ENCODE measurements at regions not wholly inside any gene's neighbourhood (a gene's known extent, or its start where the extent isn't known, plus 50 kb on each side); places are given as distances from the start of the nearest gene placed in this dataset.
"Not testable (repeated sequence)": the region's sequence is repeated elsewhere in the genome, so short reads cannot be mapped to it uniquely, and the experiment has no call there.

- Mint-ChIP-seq H3K9me3 (no peaks in the 10 kb centered on the region; the same call in 1 of the 2 replicates), H3K27ac (no peak overlapping the region), H3K36me3 (ENCODE audit: low read depth) (peaks cover 4% of the 10 kb centered on the region), H3K4me3 (no peak overlapping the region), H3K27me3 (ENCODE audit: insufficient read depth) (no peaks in the 10 kb centered on the region), H3K4me1 (ENCODE audit: low read depth) (peaks cover 16% of the 10 kb centered on the region)
- no peak for TF ChIP-seq CTCF (IDR thresholded peaks at IDR 0.05)
- DNase-seq = no peak
These were observed 138.4 kb upstream of the IGFBP3 start for GRCh38 chr7:46059308-46060020.

GRCh38 chr7:46058086-46058823 is 137.2 kb upstream of the IGFBP3 start:
- TF ChIP-seq CTCF (IDR thresholded peaks at IDR 0.05) = no peak
- no peak for DNase-seq
- H3K4me3 Mint-ChIP-seq = no peak overlapping the region

GRCh38 chr7:46054915-46055314 is 133.8 kb upstream of the IGFBP3 start:
- TF ChIP-seq CTCF (IDR thresholded peaks at IDR 0.05) = no peak
- Mint-ChIP-seq H3K4me3 (no peak overlapping the region), H3K9me3 (no peaks in the 10 kb centered on the region; the same call in 1 of the 2 replicates), H3K27me3 (ENCODE audit: insufficient read depth) (no peaks in the 10 kb centered on the region), H3K36me3 (ENCODE audit: low read depth) (peaks cover 4% of the 10 kb centered on the region), H3K27ac (no peak overlapping the region), H3K4me1 (ENCODE audit: low read depth) (peaks cover 24% of the 10 kb centered on the region)
- no peak for DNase-seq

More at GRCh38 chr7:46058086-46058823, 137.2 kb upstream of the IGFBP3 start:
- H3K27me3 Mint-ChIP-seq (ENCODE audit: insufficient read depth) = no peaks in the 10 kb centered on the region
- peaks cover 4% of the 10 kb centered on the region for H3K36me3 Mint-ChIP-seq (ENCODE audit: low read depth)
- H3K9me3 Mint-ChIP-seq = no peaks in the 10 kb centered on the region; the same call in 1 of the 2 replicates
- peaks cover 24% of the 10 kb centered on the region for H3K4me1 Mint-ChIP-seq (ENCODE audit: low read depth)
- no peak overlapping the region for H3K27ac Mint-ChIP-seq

GRCh38 chr7:46054272-46054671 is 133.2 kb upstream of the IGFBP3 start:
- peaks cover 4% of the 10 kb centered on the region for H3K36me3 Mint-ChIP-seq (ENCODE audit: low read depth)
- H3K4me1 Mint-ChIP-seq (ENCODE audit: low read depth) = peaks cover 24% of the 10 kb centered on the region
- DNase-seq = no peak

GRCh38 chr7:46047581-46047980 is 126.5 kb upstream of the IGFBP3 start:
- Mint-ChIP-seq H3K27me3 (ENCODE audit: insufficient read depth) (peaks cover 2% of the 10 kb centered on the region), H3K4me3 (no peak overlapping the region), H3K4me1 (ENCODE audit: low read depth) (no peaks in the 10 kb centered on the region), H3K27ac (no peak overlapping the region), H3K36me3 (ENCODE audit: low read depth) (peaks cover 12% of the 10 kb centered on the region), H3K9me3 (no peaks in the 10 kb centered on the region; the same call in 1 of the 2 replicates)
- no peak for TF ChIP-seq CTCF (IDR thresholded peaks at IDR 0.05)
- DNase-seq = no peak

More at GRCh38 chr7:46054272-46054671, 133.2 kb upstream of the IGFBP3 start:
- no peak for TF ChIP-seq CTCF (IDR thresholded peaks at IDR 0.05)
- no peak overlapping the region for H3K4me3 Mint-ChIP-seq
- no peak overlapping the region for H3K27ac Mint-ChIP-seq
- H3K27me3 Mint-ChIP-seq (ENCODE audit: insufficient read depth) = no peaks in the 10 kb centered on the region
- H3K9me3 Mint-ChIP-seq = no peaks in the 10 kb centered on the region; the same call in 1 of the 2 replicates

GRCh38 chr7:46043338-46043737 is 122.3 kb upstream of the IGFBP3 start:
- not testable (repeated sequence) for H3K4me3 Mint-ChIP-seq; DNase-seq; H3K9me3 Mint-ChIP-seq; H3K27me3 Mint-ChIP-seq (ENCODE audit: insufficient read depth); H3K4me1 Mint-ChIP-seq (ENCODE audit: low read depth); H3K27ac Mint-ChIP-seq
- H3K36me3 Mint-ChIP-seq (ENCODE audit: low read depth) = peaks cover 12% of the 10 kb centered on the region

GRCh38 chr7:46039813-46040212 is 118.7 kb upstream of the IGFBP3 start:
- not testable (repeated sequence) for H3K9me3 Mint-ChIP-seq; H3K27me3 Mint-ChIP-seq (ENCODE audit: insufficient read depth); H3K4me1 Mint-ChIP-seq (ENCODE audit: low read depth); H3K4me3 Mint-ChIP-seq; DNase-seq; H3K27ac Mint-ChIP-seq
- peaks cover 10% of the 10 kb centered on the region for H3K36me3 Mint-ChIP-seq (ENCODE audit: low read depth)
